ENCODE measurements at regions not wholly inside any gene's neighbourhood (a gene's known extent, or its start where the extent isn't known, plus 50 kb on each side); places are given as distances from the start of the nearest gene placed in this dataset.

- Histone ChIP-seq H3K9me3 (ENCODE audit: severe bottlenecking) (no peaks in the 10 kb centered on the region), H3K27ac (ENCODE audit: poor library complexity, severe bottlenecking) (no peak overlapping the region), H3K27me3 (ENCODE audit: insufficient read depth, poor library complexity, severe bottlenecking) (no peaks in the 10 kb centered on the region), H3K4me3 (ENCODE audit: severe bottlenecking) (no peak overlapping the region), H3K4me1 (ENCODE audit: insufficient read depth, poor library complexity, severe bottlenecking) (no peaks in the 10 kb centered on the region), H3K36me3 (ENCODE audit: low read depth) (no peaks in the 10 kb centered on the region)
- ATAC-seq (ENCODE audit: low read depth) = peak; percentile 42; the same call in 1 of the 3 replicates
- TF ChIP-seq CTCF (IDR thresholded peaks at IDR 0.05; ENCODE audit: poor library complexity, severe bottlenecking) = no peak
- DNase-seq (ENCODE audit: low spot score) = no peak
Measured at GRCh38 chr5:6201631-6202030, 176.7 kb downstream of the MED10 start.

- no peak for TF ChIP-seq CTCF (IDR thresholded peaks at IDR 0.05; ENCODE audit: poor library complexity, severe bottlenecking)
- Histone ChIP-seq H3K36me3 (ENCODE audit: low read depth) (no peaks in the 10 kb centered on the region), H3K4me3 (ENCODE audit: severe bottlenecking) (no peak overlapping the region), H3K27ac (ENCODE audit: poor library complexity, severe bottlenecking) (no peak overlapping the region), H3K9me3 (ENCODE audit: severe bottlenecking) (no peaks in the 10 kb centered on the region), H3K4me1 (ENCODE audit: insufficient read depth, poor library complexity, severe bottlenecking) (no peaks in the 10 kb centered on the region), H3K27me3 (ENCODE audit: insufficient read depth, poor library complexity, severe bottlenecking) (no peaks in the 10 kb centered on the region)
- DNase-seq (ENCODE audit: low spot score) (no peak), ATAC-seq (ENCODE audit: low read depth) (no peak)
Measured at GRCh38 chr5:6198531-6198930, 179.8 kb downstream of the MED10 start.

GRCh38 chr5:6197427-6197826 is 180.9 kb downstream of the MED10 start:
- no peaks in the 10 kb centered on the region for H3K4me1 ChIP-seq (ENCODE audit: insufficient read depth, poor library complexity, severe bottlenecking)
- no peak for DNase-seq (ENCODE audit: low spot score)
- ATAC-seq (ENCODE audit: low read depth) = no peak
- H3K36me3 ChIP-seq (ENCODE audit: low read depth) = no peaks in the 10 kb centered on the region
- TF ChIP-seq CTCF (IDR thresholded peaks at IDR 0.05; ENCODE audit: poor library complexity, severe bottlenecking) = no peak
- no peaks in the 10 kb centered on the region for H3K9me3 ChIP-seq (ENCODE audit: severe bottlenecking)
- H3K27me3 ChIP-seq (ENCODE audit: insufficient read depth, poor library complexity, severe bottlenecking) = no peaks in the 10 kb centered on the region
- no peak overlapping the region for H3K27ac ChIP-seq (ENCODE audit: poor library complexity, severe bottlenecking)
- no peak overlapping the region for H3K4me3 ChIP-seq (ENCODE audit: severe bottlenecking)

DNA sequence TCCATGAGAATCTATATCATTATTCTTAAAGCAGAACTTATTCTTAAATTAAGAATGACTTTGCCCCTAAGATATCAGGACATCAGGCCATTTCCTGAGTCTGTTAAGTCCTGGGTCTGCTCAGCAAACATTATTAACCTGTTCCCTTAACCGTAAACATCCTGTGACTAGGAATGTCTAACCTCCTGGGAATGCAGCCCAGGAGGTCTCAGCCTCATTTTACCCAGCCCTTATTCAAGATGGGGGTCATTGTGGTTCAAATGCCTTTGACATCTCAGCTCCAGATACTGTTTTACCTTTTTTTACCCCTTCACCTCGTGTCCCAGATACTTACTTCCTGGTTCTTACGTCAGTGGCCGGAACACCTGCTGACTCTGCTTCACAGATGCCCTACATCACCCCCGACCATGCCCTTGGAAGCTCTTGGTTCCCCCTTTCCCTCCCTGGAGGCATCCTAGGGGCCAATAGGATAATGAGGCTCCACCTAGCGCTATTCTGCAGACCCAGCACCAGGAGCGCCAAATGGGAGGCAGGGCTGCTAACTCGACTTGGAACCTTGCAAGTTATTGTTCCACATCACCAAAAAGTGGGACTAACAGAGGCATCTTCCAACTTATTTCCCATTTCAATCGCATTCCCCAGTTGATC is 182.5 kb downstream of the MED10 start:
- H3K36me3 ChIP-seq (ENCODE audit: low read depth) = no peaks in the 10 kb centered on the region
- H3K4me3 ChIP-seq (ENCODE audit: severe bottlenecking) = no peak overlapping the region
- H3K27ac ChIP-seq (ENCODE audit: poor library complexity, severe bottlenecking) = no peak overlapping the region
- TF ChIP-seq CTCF (IDR thresholded peaks at IDR 0.05; ENCODE audit: poor library complexity, severe bottlenecking) = no peak
- ATAC-seq (ENCODE audit: low read depth) (no peak), DNase-seq (ENCODE audit: low spot score) (no peak)
- no peaks in the 10 kb centered on the region for H3K4me1 ChIP-seq (ENCODE audit: insufficient read depth, poor library complexity, severe bottlenecking)
- H3K9me3 ChIP-seq (ENCODE audit: severe bottlenecking) = no peaks in the 10 kb centered on the region
- H3K27me3 ChIP-seq (ENCODE audit: insufficient read depth, poor library complexity, severe bottlenecking) = no peaks in the 10 kb centered on the region

- H3K27me3 ChIP-seq (ENCODE audit: insufficient read depth, poor library complexity, severe bottlenecking) = no peaks in the 10 kb centered on the region
- DNase-seq (ENCODE audit: low spot score) (no peak), ATAC-seq (ENCODE audit: low read depth) (no peak)
- TF ChIP-seq CTCF (IDR thresholded peaks at IDR 0.05; ENCODE audit: poor library complexity, severe bottlenecking) = no peak
- no peaks in the 10 kb centered on the region for H3K9me3 ChIP-seq (ENCODE audit: severe bottlenecking)
- H3K4me3 ChIP-seq (ENCODE audit: severe bottlenecking) = no peak overlapping the region
- no peaks in the 10 kb centered on the region for H3K4me1 ChIP-seq (ENCODE audit: insufficient read depth, poor library complexity, severe bottlenecking)
- H3K27ac ChIP-seq (ENCODE audit: poor library complexity, severe bottlenecking) = no peak overlapping the region
- H3K36me3 ChIP-seq (ENCODE audit: low read depth) = no peaks in the 10 kb centered on the region
Measured at GRCh38 chr5:6194906-6195612, 183.3 kb downstream of the MED10 start.
